ENCODE measurements at regions not wholly inside any gene's neighbourhood (a gene's known extent, or its start where the extent isn't known, plus 50 kb on each side); places are given as distances from the start of the nearest gene placed in this dataset.
A peak's percentile ranks its signal among the peaks of the same experiment; 100 is the strongest.

DNA sequence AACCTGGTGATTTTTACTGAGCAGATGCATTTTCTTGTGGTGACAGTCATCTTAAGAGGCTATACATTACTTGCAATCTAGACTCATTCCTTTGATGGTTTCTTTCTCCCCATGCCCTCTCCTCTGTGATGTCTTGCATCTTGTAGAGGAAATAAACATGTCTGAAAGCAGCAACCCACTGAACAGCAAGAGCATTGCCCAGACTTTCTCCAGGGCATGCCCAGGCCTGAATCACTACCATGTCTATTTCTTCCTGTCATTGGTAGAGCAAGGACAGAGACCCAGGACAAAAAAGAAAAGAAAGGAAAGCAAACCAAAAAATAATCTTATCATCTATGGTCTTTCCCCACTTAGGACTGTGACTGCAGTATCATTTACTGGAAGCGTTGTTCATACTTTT, 326.1 kb downstream of the HNRNPD start:
- Mint-ChIP-seq H3K9me3 (peaks cover 0 to 5% (median 0%) of the 10 kb centered on the region in 7 donors), H3K36me3 (peaks cover 0 to 4% of the 10 kb centered on the region in 2 donors), H3K4me3 (no peak overlapping the region), H3K4me1 (peaks cover 21% of the 10 kb centered on the region), H3K27ac (peak overlapping the region in 1 of 7 donors; percentile 67), H3K27me3 (ENCODE audit: low read depth in 3 of 3) (peaks cover 27 to 31% (median 30%) of the 10 kb centered on the region in 3 donors)
- TF ChIP-seq, protein P1, sequence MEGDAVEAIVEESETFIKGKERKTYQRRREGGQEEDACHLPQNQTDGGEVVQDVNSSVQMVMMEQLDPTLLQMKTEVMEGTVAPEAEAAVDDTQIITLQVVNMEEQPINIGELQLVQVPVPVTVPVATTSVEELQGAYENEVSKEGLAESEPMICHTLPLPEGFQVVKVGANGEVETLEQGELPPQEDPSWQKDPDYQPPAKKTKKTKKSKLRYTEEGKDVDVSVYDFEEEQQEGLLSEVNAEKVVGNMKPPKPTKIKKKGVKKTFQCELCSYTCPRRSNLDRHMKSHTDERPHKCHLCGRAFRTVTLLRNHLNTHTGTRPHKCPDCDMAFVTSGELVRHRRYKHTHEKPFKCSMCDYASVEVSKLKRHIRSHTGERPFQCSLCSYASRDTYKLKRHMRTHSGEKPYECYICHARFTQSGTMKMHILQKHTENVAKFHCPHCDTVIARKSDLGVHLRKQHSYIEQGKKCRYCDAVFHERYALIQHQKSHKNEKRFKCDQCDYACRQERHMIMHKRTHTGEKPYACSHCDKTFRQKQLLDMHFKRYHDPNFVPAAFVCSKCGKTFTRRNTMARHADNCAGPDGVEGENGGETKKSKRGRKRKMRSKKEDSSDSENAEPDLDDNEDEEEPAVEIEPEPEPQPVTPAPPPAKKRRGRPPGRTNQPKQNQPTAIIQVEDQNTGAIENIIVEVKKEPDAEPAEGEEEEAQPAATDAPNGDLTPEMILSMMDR (IDR thresholded peaks at IDR 0.05), result no peak
- H3K79me2 ChIP-seq (ENCODE audit: insufficient read depth, low read length), result no peaks in the 10 kb centered on the region
- H3K4me1 ChIP-seq (ENCODE audit: control insufficient read depth in 1 of 2, insufficient read depth in 2 of 2, low read length in 2 of 2), result peaks cover 9 to 16% of the 10 kb centered on the region in 2 donors
- H4K20me1 ChIP-seq (ENCODE audit: insufficient read depth, low read length), result no peaks in the 10 kb centered on the region
- no peaks in the 10 kb centered on the region for H3K36me3 ChIP-seq (replicated peaks in 1 of 2; ENCODE audit: control insufficient read depth in 1 of 2, insufficient read depth in 2 of 2, low read length in 2 of 2)
- H2AFZ ChIP-seq (ENCODE audit: insufficient read depth, low read depth, low read length, poor library complexity, severe bottlenecking), result no peak overlapping the region
- H3K4me3 ChIP-seq (replicated peaks in 1 of 3; ENCODE audit: low read depth in 2 of 3, low read length in 3 of 3), result no peak overlapping the region
- no peak for DNase-seq
- no CpG with 5 or more reads among the region's 1 CpG for WGBS (ENCODE audit: insufficient coverage)
- peaks cover 0 to 10% of the 10 kb centered on the region in 2 donors for H3K9me3 ChIP-seq (replicated peaks in 1 of 2; ENCODE audit: control insufficient read depth in 1 of 2, insufficient read depth in 1 of 2, low read length in 2 of 2)
- no peak overlapping the region for H3K9ac ChIP-seq (ENCODE audit: insufficient read depth, low read length, poor library complexity, severe bottlenecking)
- H3K27me3 ChIP-seq (ENCODE audit: control insufficient read depth in 2 of 2, insufficient read depth in 2 of 2, low read length in 2 of 2), result peaks cover 23 to 24% of the 10 kb centered on the region in 2 donors
- intact Hi-C loops (cut with micrococcal nuclease), result no loop called here
- no peak overlapping the region for H3K4me2 ChIP-seq (replicated peaks; ENCODE audit: extremely low read depth, low read length, poor library complexity, severe bottlenecking)
- no peak overlapping the region for H3K27ac ChIP-seq (ENCODE audit: low read depth in 1 of 2, low read length in 2 of 2)

DNA sequence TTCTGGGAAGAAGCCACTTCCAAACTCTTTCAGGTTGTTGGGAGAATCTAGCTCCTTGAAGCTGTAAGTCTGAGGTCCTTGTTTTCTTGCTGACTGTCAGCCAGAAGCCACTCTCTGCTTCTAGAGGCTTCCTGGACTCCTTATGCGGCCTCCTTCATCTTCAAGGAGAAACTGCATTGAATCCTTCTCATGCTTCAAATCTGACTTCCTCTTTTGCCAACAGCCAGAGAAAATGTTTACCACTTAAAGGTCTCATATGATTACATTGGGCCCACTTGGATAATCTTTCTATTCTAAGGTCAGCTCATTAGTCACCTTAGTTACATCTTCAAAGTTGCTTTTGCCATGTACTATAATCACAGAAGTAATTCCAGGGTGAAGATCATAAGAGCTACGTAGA, 327.0 kb downstream of the HNRNPD start:
- no peak overlapping the region for H3K4me3 Mint-ChIP-seq

More for the DNA sequence above, 327.0 kb downstream of the HNRNPD start:
- no peaks in the 10 kb centered on the region for H3K36me3 ChIP-seq (replicated peaks in 1 of 2; ENCODE audit: control insufficient read depth in 1 of 2, insufficient read depth in 2 of 2, low read length in 2 of 2)
- H3K36me3 Mint-ChIP-seq, result peaks cover 0 to 4% of the 10 kb centered on the region in 2 donors
- no peaks in the 10 kb centered on the region for H4K20me1 ChIP-seq (ENCODE audit: insufficient read depth, low read length)
- peaks cover 0 to 8% (median 0%) of the 10 kb centered on the region in 7 donors for H3K9me3 Mint-ChIP-seq
- no peak overlapping the region for H3K4me2 ChIP-seq (replicated peaks; ENCODE audit: extremely low read depth, low read length, poor library complexity, severe bottlenecking)
- H3K27me3 ChIP-seq (ENCODE audit: control insufficient read depth in 2 of 2, insufficient read depth in 2 of 2, low read length in 2 of 2), result peaks cover 33% of the 10 kb centered on the region in 2 donors
- H3K79me2 ChIP-seq (ENCODE audit: insufficient read depth, low read length), result no peaks in the 10 kb centered on the region
- no peak for DNase-seq
- H3K4me1 Mint-ChIP-seq, result peaks cover 21% of the 10 kb centered on the region
- H3K27ac Mint-ChIP-seq, result no peak overlapping the region
- H3K9me3 ChIP-seq (replicated peaks in 1 of 2; ENCODE audit: control insufficient read depth in 1 of 2, insufficient read depth in 1 of 2, low read length in 2 of 2), result peaks cover 0 to 10% of the 10 kb centered on the region in 2 donors
- H3K4me1 ChIP-seq (ENCODE audit: control insufficient read depth in 1 of 2, insufficient read depth in 2 of 2, low read length in 2 of 2), result peaks cover 9 to 16% of the 10 kb centered on the region in 2 donors
- no peak overlapping the region for H3K9ac ChIP-seq (ENCODE audit: insufficient read depth, low read length, poor library complexity, severe bottlenecking)
- intact Hi-C loops (cut with micrococcal nuclease), result no loop called here
- H2AFZ ChIP-seq (ENCODE audit: insufficient read depth, low read depth, low read length, poor library complexity, severe bottlenecking), result no peak overlapping the region
- no peak overlapping the region for H3K27ac ChIP-seq (ENCODE audit: low read depth in 1 of 2, low read length in 2 of 2)
- TF ChIP-seq, protein P1 (IDR thresholded peaks at IDR 0.05), result no peak
- no peak overlapping the region for H3K4me3 ChIP-seq (replicated peaks in 1 of 3; ENCODE audit: low read depth in 2 of 3, low read length in 3 of 3)
- WGBS (ENCODE audit: insufficient coverage), result 78% methylated on average over 1 of the region's 2 CpGs
- peaks cover 28 to 40% (median 39%) of the 10 kb centered on the region in 3 donors for H3K27me3 Mint-ChIP-seq (ENCODE audit: low read depth in 3 of 3)

All from CD14-positive monocyte (primary cell).